Right atrium auricular region (tissue), 2 donors: ENCODE measurements at regions not wholly inside any gene's neighbourhood (a gene's known extent, or its start where the extent isn't known, plus 50 kb on each side); places are given as distances from the start of the nearest gene placed in this dataset.
A peak's percentile ranks its signal among the peaks of the same experiment; 100 is the strongest.

Source experiments
- DNase-seq: peaks from one replicate; pipeline ENCODE4 v3.0.0-alpha.2; 2019; ENCODE audit warnings: low spot score
- H3K27ac ChIP-seq, 2 donors: fragments of 200-600 bp; sonication (generic); 1 replicate in 1 of 2; 2 replicates in 1 of 2; pipeline ENCODE4 v1.5.1; 2016 to 2019
- H3K27me3 ChIP-seq, 2 donors: fragments of 200-600 bp; sonication (generic); one replicate each; pipeline versions ENCODE4 v1.5.1 to v1.6.0; 2017 to 2019
- H3K36me3 ChIP-seq: fragments of 200-600 bp; sonication (generic); one replicate; pipeline ENCODE4 v1.5.1; 2016
- H3K4me1 ChIP-seq, 2 donors: fragments of 200-600 bp; sonication (generic); one replicate each; pipeline versions ENCODE4 v1.5.1 to v1.6.0; 2017 to 2019
- H3K4me3 ChIP-seq, 2 donors: fragments of 200-600 bp; sonication (generic); 1 replicate in 1 of 2; 2 replicates in 1 of 2; pipeline ENCODE4 v1.5.1; 2017 to 2019; ENCODE audit warnings: mild to moderate bottlenecking in 1 of 2, moderate library complexity in 1 of 2
- H3K9me3 ChIP-seq, 2 donors: fragments of 200-600 bp; sonication (generic); one replicate each; pipeline ENCODE4 v1.5.1; 2019
- CTCF ChIP-seq, 2 donors: fragments of 200-600 bp; sonication (generic); IDR thresholded peaks; one replicate each; pipeline ENCODE4 v1.5.1; 2019; ENCODE audit warnings: antibody characterized with exemption in 2 of 2

- Histone ChIP-seq H3K4me3 (no peak overlapping the region), H3K4me1 (no peaks in the 10 kb centered on the region), H3K27ac (no peak overlapping the region), H3K27me3 (no peaks in the 10 kb centered on the region), H3K9me3 (no peaks in the 10 kb centered on the region), H3K36me3 (no peaks in the 10 kb centered on the region)
- TF ChIP-seq CTCF (IDR thresholded peaks at IDR 0.05), result no peak
- no peak for DNase-seq
These were observed 103.9 kb upstream of the MAOA start for GRCh38 chrX:43552156-43552555.

- no peak for DNase-seq
- no peaks in the 10 kb centered on the region for H3K27me3 ChIP-seq
- no peaks in the 10 kb centered on the region for H3K4me1 ChIP-seq
- no peak overlapping the region for H3K27ac ChIP-seq
- H3K36me3 ChIP-seq, result no peaks in the 10 kb centered on the region
- no peaks in the 10 kb centered on the region for H3K9me3 ChIP-seq
- no peak overlapping the region for H3K4me3 ChIP-seq
- TF ChIP-seq CTCF (IDR thresholded peaks at IDR 0.05), result no peak
These were observed 103.4 kb upstream of the MAOA start for GRCh38 chrX:43552703-43553102.

- H3K27me3 ChIP-seq, result no peaks in the 10 kb centered on the region
- no peak overlapping the region for H3K27ac ChIP-seq
- no peaks in the 10 kb centered on the region for H3K9me3 ChIP-seq
- TF ChIP-seq CTCF (IDR thresholded peaks at IDR 0.05), result no peak
- H3K36me3 ChIP-seq, result no peaks in the 10 kb centered on the region
- H3K4me3 ChIP-seq, result no peak overlapping the region
- DNase-seq, result no peak
- H3K4me1 ChIP-seq, result no peaks in the 10 kb centered on the region
These were observed 102.8 kb upstream of the MAOA start for GRCh38 chrX:43553257-43553656.

GRCh38 chrX:43556207-43556606 lies 99.9 kb upstream of the MAOA start:
- Histone ChIP-seq H3K36me3 (no peaks in the 10 kb centered on the region), H3K4me1 (no peaks in the 10 kb centered on the region), H3K27me3 (no peaks in the 10 kb centered on the region), H3K27ac (no peak overlapping the region), H3K4me3 (no peak overlapping the region), H3K9me3 (no peaks in the 10 kb centered on the region)
- TF ChIP-seq CTCF (IDR thresholded peaks at IDR 0.05), result no peak
- DNase-seq, result no peak

GRCh38 chrX:43557792-43558191 lies 98.3 kb upstream of the MAOA start:
- peak; percentile 62 for DNase-seq
- H3K36me3 ChIP-seq, result no peaks in the 10 kb centered on the region
- H3K4me1 ChIP-seq, result no peaks in the 10 kb centered on the region
- no peaks in the 10 kb centered on the region for H3K27me3 ChIP-seq
- H3K27ac ChIP-seq, result no peak overlapping the region
- H3K4me3 ChIP-seq, result no peak overlapping the region
- H3K9me3 ChIP-seq, result no peaks in the 10 kb centered on the region
- TF ChIP-seq CTCF (IDR thresholded peaks at IDR 0.05), result peak in 1 of 2 donors; percentile 73

GRCh38 chrX:43559644-43560043 lies 96.5 kb upstream of the MAOA start:
- Histone ChIP-seq H3K9me3 (no peaks in the 10 kb centered on the region), H3K27me3 (no peaks in the 10 kb centered on the region), H3K27ac (no peak overlapping the region), H3K36me3 (no peaks in the 10 kb centered on the region), H3K4me3 (no peak overlapping the region), H3K4me1 (no peaks in the 10 kb centered on the region)
- peak; percentile 59 for DNase-seq
- TF ChIP-seq CTCF (IDR thresholded peaks at IDR 0.05), result peak; percentile 28 to 64
